Testis (tissue), 2 donors: ENCODE measurements at regions not wholly inside any gene's neighbourhood (a gene's known extent, or its start where the extent isn't known, plus 50 kb on each side); places are given as distances from the start of the nearest gene placed in this dataset.

ENCODE experiments used
- POLR2A ChIP-seq: fragments of 450-650 bp; IDR thresholded peaks from one replicate; pipeline ENCODE4 v1.6.1; 2017; ENCODE audit warnings: antibody characterized with exemption, mild to moderate bottlenecking, moderate library complexity
- TF ChIP-seq, protein P1 (sequence below), 3 experiments: fragments of 450-650 bp in 2 of 3; fragments of 200-600 bp in 1 of 3; sonication (generic) in 1 of 3; IDR thresholded peaks; one replicate each; pipeline ENCODE4 v1.5.1; 2016 to 2019; ENCODE audit warnings: antibody characterized with exemption in 3 of 3, mild to moderate bottlenecking in 2 of 3, moderate library complexity in 1 of 3

DNA sequence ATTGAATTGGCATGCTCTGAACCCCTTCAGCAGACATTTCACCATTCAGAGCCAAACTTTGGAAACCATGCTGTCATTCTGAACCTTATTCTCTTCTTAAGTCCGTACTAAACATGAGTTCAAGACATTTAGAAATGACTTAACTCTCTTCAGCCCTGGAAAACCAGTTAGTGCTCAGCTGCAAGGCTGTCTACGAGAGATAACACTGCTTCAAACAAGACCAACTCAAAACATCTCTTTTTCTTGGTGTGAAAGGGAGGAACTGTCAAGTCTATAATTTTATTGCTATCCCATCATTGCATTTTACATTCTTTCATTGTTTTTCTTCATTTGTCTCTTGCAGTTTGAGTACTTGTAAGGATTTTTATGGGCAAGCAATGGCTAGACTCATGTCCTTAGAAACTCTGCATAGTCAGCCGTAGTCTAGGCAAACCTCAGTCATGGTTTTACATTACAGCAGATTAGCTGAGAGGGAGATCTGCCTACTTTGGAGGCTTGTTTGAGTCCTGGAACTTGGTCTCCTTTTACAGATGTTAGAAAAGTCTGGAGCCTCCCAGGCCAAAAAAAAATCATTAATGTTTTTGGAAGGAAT, 120.6 kb upstream of the JADE1 start:
- TF ChIP-seq, protein P1, sequence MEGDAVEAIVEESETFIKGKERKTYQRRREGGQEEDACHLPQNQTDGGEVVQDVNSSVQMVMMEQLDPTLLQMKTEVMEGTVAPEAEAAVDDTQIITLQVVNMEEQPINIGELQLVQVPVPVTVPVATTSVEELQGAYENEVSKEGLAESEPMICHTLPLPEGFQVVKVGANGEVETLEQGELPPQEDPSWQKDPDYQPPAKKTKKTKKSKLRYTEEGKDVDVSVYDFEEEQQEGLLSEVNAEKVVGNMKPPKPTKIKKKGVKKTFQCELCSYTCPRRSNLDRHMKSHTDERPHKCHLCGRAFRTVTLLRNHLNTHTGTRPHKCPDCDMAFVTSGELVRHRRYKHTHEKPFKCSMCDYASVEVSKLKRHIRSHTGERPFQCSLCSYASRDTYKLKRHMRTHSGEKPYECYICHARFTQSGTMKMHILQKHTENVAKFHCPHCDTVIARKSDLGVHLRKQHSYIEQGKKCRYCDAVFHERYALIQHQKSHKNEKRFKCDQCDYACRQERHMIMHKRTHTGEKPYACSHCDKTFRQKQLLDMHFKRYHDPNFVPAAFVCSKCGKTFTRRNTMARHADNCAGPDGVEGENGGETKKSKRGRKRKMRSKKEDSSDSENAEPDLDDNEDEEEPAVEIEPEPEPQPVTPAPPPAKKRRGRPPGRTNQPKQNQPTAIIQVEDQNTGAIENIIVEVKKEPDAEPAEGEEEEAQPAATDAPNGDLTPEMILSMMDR (IDR thresholded peaks at IDR 0.05): no peak
- no peak for TF ChIP-seq POLR2A
